GM18507 (cell line): ENCODE measurements at regions not wholly inside any gene's neighbourhood (a gene's known extent, or its start where the extent isn't known, plus 50 kb on each side); places are given as distances from the start of the nearest gene placed in this dataset.
"Not testable (repeated sequence)": the region's sequence is repeated elsewhere in the genome, so short reads cannot be mapped to it uniquely, and the experiment has no call there.

Source experiments
- DNase-seq: peaks from one replicate; pipeline ENCODE4 v3.0.0; 2011; ENCODE audit warnings: low read depth; ENCODE audit not compliant: insufficient read length; ENCODE audit errors: extremely low spot score
- FAIRE-seq: peaks from 2 replicates; lab custom pipeline; 2011; peaks lifted over from hg19 to GRCh38; lab: Jason Lieb, UNC

- not testable (repeated sequence) for FAIRE-seq, DNase-seq
Observed at GRCh38 chr4:3943051-3943450, 176.9 kb downstream of the ADRA2C start.

GRCh38 chr4:3945511-3946290, 179.5 kb downstream of the ADRA2C start:
- FAIRE-seq = no peak
- DNase-seq = no peak

GRCh38 chr4:3946553-3946952, 180.4 kb downstream of the ADRA2C start:
- FAIRE-seq = not testable (repeated sequence)

GRCh38 chr4:3947761-3948160, 181.6 kb downstream of the ADRA2C start:
- FAIRE-seq, DNase-seq: not testable (repeated sequence)

More at GRCh38 chr4:3946553-3946952, 180.4 kb downstream of the ADRA2C start:
- not testable (repeated sequence) for DNase-seq

- DNase-seq, FAIRE-seq: not testable (repeated sequence)
Observed at GRCh38 chr4:3948210-3948609, 182.0 kb downstream of the ADRA2C start.

GRCh38 chr4:3949916-3950315, 183.7 kb downstream of the ADRA2C start:
- not testable (repeated sequence) for DNase-seq, FAIRE-seq

GRCh38 chr4:3952443-3953139, 186.4 kb downstream of the ADRA2C start:
- DNase-seq, FAIRE-seq: not testable (repeated sequence)

GRCh38 chr4:3953140-3953489, 186.9 kb downstream of the ADRA2C start:
- not testable (repeated sequence) for DNase-seq, FAIRE-seq

- DNase-seq, FAIRE-seq: not testable (repeated sequence)
Observed at GRCh38 chr4:3954540-3955320, 188.5 kb downstream of the ADRA2C start.

GRCh38 chr4:3955321-3956164, 189.4 kb downstream of the ADRA2C start:
- FAIRE-seq = peak; percentile 93

GRCh38 chr4:3956165-3956867, 190.1 kb downstream of the ADRA2C start:
- not testable (repeated sequence) for FAIRE-seq, DNase-seq

More at GRCh38 chr4:3955321-3956164, 189.4 kb downstream of the ADRA2C start:
- peak; percentile 67 for DNase-seq

GRCh38 chr4:3961091-3961672, 195.0 kb downstream of the ADRA2C start:
- DNase-seq, FAIRE-seq: not testable (repeated sequence)

- not testable (repeated sequence) for FAIRE-seq, DNase-seq
Observed at GRCh38 chr4:3964572-3965278, 198.5 kb downstream of the ADRA2C start.

GRCh38 chr4:3967204-3967603, 201.0 kb downstream of the ADRA2C start:
- FAIRE-seq, DNase-seq: not testable (repeated sequence)

GRCh38 chr4:3972626-3973025, 206.4 kb downstream of the ADRA2C start:
- not testable (repeated sequence) for FAIRE-seq, DNase-seq

GRCh38 chr4:3973581-3974200, 207.5 kb downstream of the ADRA2C start:
- FAIRE-seq, DNase-seq: not testable (repeated sequence)
